Caco-2 (cell line): ENCODE measurements at regions not wholly inside any gene's neighbourhood (a gene's known extent, or its start where the extent isn't known, plus 50 kb on each side); places are given as distances from the start of the nearest gene placed in this dataset.

Source experiments
- BruUV-seq: library from RNA; stranded (reverse); fragments of 400-500 nt; replicated peaks from 2 replicates; lab custom pipeline; 2021; lab: Mats Ljungman, UMichigan
- CTCF ChIA-PET: fragments of 300-600 bp; sonication (Branson Sonifier 250); formaldehyde crosslinking; loops from one replicate; lab custom pipeline; 2022; ENCODE audit warnings: antibody characterized with exemption; lab: Charles Lee
- POLR2A ChIA-PET: fragments of 300-600 bp; sonication (Branson Sonifier 250); formaldehyde crosslinking; loops from one replicate; lab custom pipeline; 2022; ENCODE audit warnings: antibody characterized with exemption; lab: Charles Lee
- DNase-seq, 2 experiments: peaks; one replicate each; pipeline versions ENCODE4 v3.0.0 to v3.0.0-alpha.2; 2020 to 2022
- H3K27me3 ChIP-seq: replicated peaks from 2 replicates; pipeline ENCODE4 v1.6.0; 2011; ENCODE audit warnings: low read length; ENCODE audit not compliant: control insufficient read depth, insufficient read depth
- H3K36me3 ChIP-seq: 2 replicates; pipeline ENCODE4 v1.5.1; 2011; ENCODE audit warnings: low read length; ENCODE audit not compliant: control insufficient read depth, insufficient read depth
- H3K4me1 ChIP-seq: fragments of 250-450 bp; sonication (Bioruptor Pico); 2 replicates; pipeline ENCODE4 v1.5.1; 2020; ENCODE audit warnings: mild to moderate bottlenecking
- H3K4me3 ChIP-seq: 2 replicates; pipeline ENCODE4 v1.5.1; 2011; ENCODE audit warnings: low read depth, mild to moderate bottlenecking, control low read depth, low read length
- H3K9me3 ChIP-seq: fragments of 250-450 bp; sonication (Bioruptor Pico); 2 replicates; pipeline ENCODE4 v1.5.1; 2020; ENCODE audit warnings: mild to moderate bottlenecking, moderate library complexity
- H3K27ac Mint-ChIP-seq: one replicate; pipeline ENCODE4 v1.8.0; 2022; ENCODE audit warnings: mixed read lengths; ENCODE audit not compliant: unreplicated experiment
- H3K27me3 Mint-ChIP-seq: one replicate; pipeline ENCODE4 v1.8.0; 2022; ENCODE audit warnings: mixed read lengths; ENCODE audit not compliant: insufficient read depth, unreplicated experiment
- H3K36me3 Mint-ChIP-seq: one replicate; pipeline ENCODE4 v1.8.0; 2022; ENCODE audit warnings: mild to moderate bottlenecking, mixed read lengths; ENCODE audit not compliant: insufficient read depth, unreplicated experiment
- H3K4me1 Mint-ChIP-seq: one replicate; pipeline ENCODE4 v1.8.0; 2022; ENCODE audit warnings: low read depth, mixed read lengths; ENCODE audit not compliant: unreplicated experiment
- H3K4me3 Mint-ChIP-seq: one replicate; pipeline ENCODE4 v1.8.0; 2022; ENCODE audit warnings: mild to moderate bottlenecking, moderate library complexity, mixed read lengths; ENCODE audit not compliant: unreplicated experiment
- H3K9me3 Mint-ChIP-seq: one replicate; pipeline ENCODE4 v1.8.0; 2022; ENCODE audit warnings: mixed read lengths; ENCODE audit not compliant: unreplicated experiment
- intact Hi-C: fragments of 100-400 bp; cut with micrococcal nuclease; formaldehyde crosslinking; loops from one replicate; pipeline ENCODE4 v1.10.0; 2022; ENCODE audit not compliant: unreplicated experiment
- TF ChIP-seq, protein P1 (sequence below), 2 experiments: fragments of 200-600 bp in 1 of 2; IDR thresholded peaks; 1 replicate in 1 of 2; 2 replicates in 1 of 2; pipeline versions ENCODE4 v1.5.1 to v1.8.0; 2011 to 2022; ENCODE audit warnings: antibody characterized with exemption in 1 of 2, control low read depth in 1 of 2, inconsistent platforms in 1 of 2, low read depth in 1 of 2, low read length in 1 of 2, mild to moderate bottlenecking in 1 of 2, moderate library complexity in 1 of 2; ENCODE audit not compliant: insufficient read depth in 1 of 2, severe bottlenecking in 1 of 2, unreplicated experiment in 1 of 2

DNA sequence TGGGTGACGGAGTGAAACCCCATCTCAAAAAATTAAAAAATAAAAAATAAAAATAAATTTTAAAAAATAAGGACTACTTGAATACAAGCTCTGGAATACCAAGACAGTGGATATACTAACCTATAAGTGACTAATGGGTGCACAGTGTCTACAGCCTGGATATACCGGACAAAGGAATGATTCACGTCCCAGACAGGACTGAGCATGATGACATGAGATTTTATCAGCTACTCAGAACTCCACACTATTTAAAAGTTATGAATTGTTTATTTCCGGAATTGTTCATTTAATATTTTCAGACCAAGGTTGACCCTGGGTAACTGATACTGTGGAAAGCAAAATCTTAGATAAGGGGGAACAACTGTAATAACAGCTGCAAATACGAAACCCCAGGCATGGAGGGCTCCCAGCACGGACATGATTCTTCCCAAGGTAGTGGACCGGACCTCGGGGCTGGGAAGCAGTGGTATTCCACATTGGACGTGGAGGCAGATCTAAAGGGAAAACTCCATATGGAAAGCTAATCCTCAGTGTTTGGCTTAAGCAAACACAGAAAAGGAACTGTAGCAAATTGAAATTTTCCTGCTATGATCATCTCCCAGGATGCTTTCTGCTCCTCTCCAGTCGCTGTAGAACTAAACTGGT lies 102.6 kb upstream of the TSHZ3 start:
- Histone ChIP-seq H3K27me3 (no peaks in the 10 kb centered on the region), H3K36me3 (no peaks in the 10 kb centered on the region), H3K9me3 (peaks cover 3% of the 10 kb centered on the region; the same call in 1 of the 2 replicates), H3K4me3 (no peak overlapping the region), H3K4me1 (no peaks in the 10 kb centered on the region)
- H3K9me3 Mint-ChIP-seq = no peaks in the 10 kb centered on the region
- H3K36me3 Mint-ChIP-seq = no peaks in the 10 kb centered on the region
- POLR2A ChIA-PET = no interaction called here
- no peak for DNase-seq
- H3K4me3 Mint-ChIP-seq = no peak overlapping the region
- TF ChIP-seq, protein P1, sequence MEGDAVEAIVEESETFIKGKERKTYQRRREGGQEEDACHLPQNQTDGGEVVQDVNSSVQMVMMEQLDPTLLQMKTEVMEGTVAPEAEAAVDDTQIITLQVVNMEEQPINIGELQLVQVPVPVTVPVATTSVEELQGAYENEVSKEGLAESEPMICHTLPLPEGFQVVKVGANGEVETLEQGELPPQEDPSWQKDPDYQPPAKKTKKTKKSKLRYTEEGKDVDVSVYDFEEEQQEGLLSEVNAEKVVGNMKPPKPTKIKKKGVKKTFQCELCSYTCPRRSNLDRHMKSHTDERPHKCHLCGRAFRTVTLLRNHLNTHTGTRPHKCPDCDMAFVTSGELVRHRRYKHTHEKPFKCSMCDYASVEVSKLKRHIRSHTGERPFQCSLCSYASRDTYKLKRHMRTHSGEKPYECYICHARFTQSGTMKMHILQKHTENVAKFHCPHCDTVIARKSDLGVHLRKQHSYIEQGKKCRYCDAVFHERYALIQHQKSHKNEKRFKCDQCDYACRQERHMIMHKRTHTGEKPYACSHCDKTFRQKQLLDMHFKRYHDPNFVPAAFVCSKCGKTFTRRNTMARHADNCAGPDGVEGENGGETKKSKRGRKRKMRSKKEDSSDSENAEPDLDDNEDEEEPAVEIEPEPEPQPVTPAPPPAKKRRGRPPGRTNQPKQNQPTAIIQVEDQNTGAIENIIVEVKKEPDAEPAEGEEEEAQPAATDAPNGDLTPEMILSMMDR (IDR thresholded peaks at IDR 0.05; ENCODE audit: insufficient read depth in 1 of 2, low read depth in 1 of 2, low read length in 1 of 2, severe bottlenecking in 1 of 2, unreplicated experiment in 1 of 2) = no peak
- BruUV-seq = no TSS peak
- no peaks in the 10 kb centered on the region for H3K4me1 Mint-ChIP-seq
- intact Hi-C loops = no loop called here
- peaks cover 2% of the 10 kb centered on the region for H3K27me3 Mint-ChIP-seq
- CTCF ChIA-PET = no interaction called here
- H3K27ac Mint-ChIP-seq = no peak overlapping the region

DNA sequence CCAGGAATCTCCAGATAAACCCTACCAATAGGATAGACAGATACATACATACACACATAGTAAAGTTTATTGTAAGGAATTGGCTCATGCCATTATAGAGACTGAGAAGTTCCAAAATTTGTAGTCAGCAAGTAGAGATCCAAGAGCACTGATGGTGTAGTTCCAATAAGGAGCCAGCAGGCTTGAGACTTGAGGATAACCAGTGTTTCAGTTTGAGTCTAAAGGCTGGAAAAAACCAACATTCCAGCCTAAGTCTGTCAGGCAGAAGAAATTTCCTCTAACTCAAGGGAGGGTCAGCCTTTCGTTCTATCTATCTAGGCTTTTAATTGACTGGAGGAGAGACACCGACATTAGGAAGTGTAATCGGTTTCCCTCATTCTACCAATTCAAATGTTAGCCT lies 110.2 kb upstream of the TSHZ3 start:
- DNase-seq = no peak
- Histone ChIP-seq H3K9me3 (peaks cover 3% of the 10 kb centered on the region; the same call in 1 of the 2 replicates), H3K4me3 (no peak overlapping the region), H3K27me3 (no peaks in the 10 kb centered on the region), H3K36me3 (no peaks in the 10 kb centered on the region), H3K4me1 (no peaks in the 10 kb centered on the region)
- Mint-ChIP-seq H3K4me1 (no peaks in the 10 kb centered on the region), H3K4me3 (no peak overlapping the region), H3K27ac (no peak overlapping the region), H3K9me3 (no peaks in the 10 kb centered on the region), H3K27me3 (peaks cover 3% of the 10 kb centered on the region), H3K36me3 (no peaks in the 10 kb centered on the region)
- no TSS peak for BruUV-seq
- ChIA-PET CTCF (no interaction called here), POLR2A (no interaction called here)
- TF ChIP-seq, protein P1 (IDR thresholded peaks at IDR 0.05; ENCODE audit: insufficient read depth in 1 of 2, low read depth in 1 of 2, low read length in 1 of 2, severe bottlenecking in 1 of 2, unreplicated experiment in 1 of 2) = no peak
- intact Hi-C loops = no loop called here

DNA sequence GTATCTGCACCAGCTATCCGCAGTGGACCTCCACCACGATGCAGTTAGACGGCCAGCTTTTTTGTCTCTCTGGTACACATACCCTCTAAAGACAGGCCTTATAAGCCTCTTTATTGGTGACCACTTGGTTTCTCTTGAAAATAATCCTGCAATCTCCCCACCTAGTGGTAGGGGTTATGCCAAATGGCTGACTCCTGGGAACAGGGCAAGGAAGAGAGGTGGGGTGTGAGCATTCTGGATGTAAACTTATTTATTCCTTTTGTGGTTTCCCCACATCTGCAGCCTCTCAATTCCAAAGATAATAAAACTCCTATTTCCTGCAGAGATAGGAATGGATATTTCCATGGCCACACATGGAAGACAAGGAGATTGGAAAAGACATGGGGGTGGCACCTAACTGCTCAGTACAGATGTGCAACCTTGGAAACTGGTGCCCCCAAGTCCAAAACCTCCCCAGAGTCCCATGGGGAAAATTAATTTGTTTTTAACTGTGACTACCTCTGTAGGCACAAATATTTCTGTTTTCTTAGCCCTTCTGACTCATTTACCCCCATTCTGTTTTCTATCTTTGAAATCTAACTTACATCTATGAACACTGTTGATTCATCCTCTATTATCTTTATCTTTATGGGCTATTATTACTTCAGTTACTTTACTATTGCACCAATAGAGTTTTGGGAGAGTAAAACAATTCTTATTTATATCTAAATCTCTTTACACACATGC lies 112.7 kb upstream of the TSHZ3 start:
- Histone ChIP-seq H3K9me3 (no peaks in the 10 kb centered on the region), H3K4me3 (no peak overlapping the region), H3K27me3 (no peaks in the 10 kb centered on the region), H3K4me1 (no peaks in the 10 kb centered on the region), H3K36me3 (no peaks in the 10 kb centered on the region)
- peaks cover 3% of the 10 kb centered on the region for H3K27me3 Mint-ChIP-seq
- no peaks in the 10 kb centered on the region for H3K9me3 Mint-ChIP-seq
- H3K4me1 Mint-ChIP-seq = no peaks in the 10 kb centered on the region
- no peaks in the 10 kb centered on the region for H3K36me3 Mint-ChIP-seq
- POLR2A ChIA-PET = no interaction called here
- CTCF ChIA-PET = no interaction called here
- no peak overlapping the region for H3K27ac Mint-ChIP-seq
- TF ChIP-seq, protein P1 (IDR thresholded peaks at IDR 0.05; ENCODE audit: insufficient read depth in 1 of 2, low read depth in 1 of 2, low read length in 1 of 2, severe bottlenecking in 1 of 2, unreplicated experiment in 1 of 2) = peak in 1 of 2 experiments; percentile 4
- intact Hi-C loops = no loop called here
- no peak for DNase-seq
- no peak overlapping the region for H3K4me3 Mint-ChIP-seq
- BruUV-seq = no TSS peak
